Stomach (tissue), 4 donors: ENCODE measurements at regions not wholly inside any gene's neighbourhood (a gene's known extent, or its start where the extent isn't known, plus 50 kb on each side); places are given as distances from the start of the nearest gene placed in this dataset.

Experiments
- EP300 ChIP-seq: sonication (generic); formaldehyde crosslinking; IDR thresholded peaks from one replicate; pipeline ENCODE4 v1.6.1; 2017; ENCODE audit warnings: antibody characterized with exemption
- POLR2A ChIP-seq, 4 donors: fragments of 450-650 bp; IDR thresholded peaks; one replicate each; pipeline ENCODE4 v1.6.1; 2016; ENCODE audit warnings: antibody characterized with exemption in 4 of 4, control low read depth in 2 of 4, mild to moderate bottlenecking in 1 of 4, moderate library complexity in 1 of 4
- POLR2AphosphoS5 ChIP-seq, 3 donors: sonication (generic); formaldehyde crosslinking; IDR thresholded peaks; one replicate each; pipeline ENCODE4 v1.6.1; 2016; ENCODE audit warnings: antibody characterized with exemption in 3 of 3
- TF ChIP-seq, protein P1 (sequence below), 7 experiments: fragments of 450-650 bp in 4 of 7; fragments of 200-600 bp in 3 of 7; sonication (generic) in 3 of 7; IDR thresholded peaks; one replicate each; pipeline ENCODE4 v1.5.1; 2016 to 2019; ENCODE audit warnings: antibody characterized with exemption in 7 of 7, control low read depth in 2 of 7, mild to moderate bottlenecking in 1 of 7

DNA sequence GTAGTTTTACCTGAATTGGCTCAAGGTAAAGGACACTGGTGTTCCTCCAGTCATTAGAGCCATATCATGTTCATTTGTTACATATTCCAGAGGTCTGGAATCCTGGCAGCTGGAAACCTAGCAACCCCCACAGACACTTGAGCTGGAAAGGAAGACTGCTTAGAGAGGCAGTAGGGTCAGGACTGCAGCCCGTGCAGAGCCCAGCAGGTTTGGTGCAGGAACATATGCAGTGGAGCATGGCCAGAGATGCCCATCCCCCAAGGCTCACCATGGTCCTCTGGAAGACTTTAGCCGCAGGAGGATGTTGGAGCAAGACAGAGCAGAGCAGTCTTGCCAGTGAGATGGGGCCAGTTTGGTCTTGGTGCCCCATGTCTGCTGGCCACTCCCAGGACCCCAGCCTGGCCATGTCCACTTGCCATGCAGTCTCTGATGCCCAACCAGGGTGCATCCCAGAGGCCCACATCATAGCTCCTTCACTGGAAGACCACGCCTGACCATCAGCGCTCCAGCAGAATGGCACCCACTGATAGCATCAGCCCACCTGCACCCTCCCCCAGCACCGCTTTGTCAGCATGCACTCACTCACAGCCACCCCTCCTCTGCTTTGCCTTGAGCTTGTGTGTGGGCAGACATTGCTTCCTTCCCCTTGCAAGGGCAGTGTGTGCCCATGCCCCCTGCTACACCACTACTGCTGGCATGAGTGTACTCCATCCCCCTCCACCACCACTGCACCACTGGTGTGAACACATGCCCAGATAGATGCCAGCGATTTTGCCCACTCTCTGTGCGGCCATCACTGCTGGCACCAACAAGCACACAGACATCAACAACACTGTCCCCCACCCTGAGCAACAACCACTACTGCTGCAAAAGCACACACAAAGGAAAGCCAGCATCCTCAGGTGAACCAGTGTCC is 190.3 kb upstream of the SPOCK3 start:
- TF ChIP-seq POLR2A (IDR thresholded peaks at IDR 0.05) (no peak), POLR2AphosphoS5 (IDR thresholded peaks at IDR 0.05) (no peak), EP300 (no peak)
- TF ChIP-seq, protein P1, sequence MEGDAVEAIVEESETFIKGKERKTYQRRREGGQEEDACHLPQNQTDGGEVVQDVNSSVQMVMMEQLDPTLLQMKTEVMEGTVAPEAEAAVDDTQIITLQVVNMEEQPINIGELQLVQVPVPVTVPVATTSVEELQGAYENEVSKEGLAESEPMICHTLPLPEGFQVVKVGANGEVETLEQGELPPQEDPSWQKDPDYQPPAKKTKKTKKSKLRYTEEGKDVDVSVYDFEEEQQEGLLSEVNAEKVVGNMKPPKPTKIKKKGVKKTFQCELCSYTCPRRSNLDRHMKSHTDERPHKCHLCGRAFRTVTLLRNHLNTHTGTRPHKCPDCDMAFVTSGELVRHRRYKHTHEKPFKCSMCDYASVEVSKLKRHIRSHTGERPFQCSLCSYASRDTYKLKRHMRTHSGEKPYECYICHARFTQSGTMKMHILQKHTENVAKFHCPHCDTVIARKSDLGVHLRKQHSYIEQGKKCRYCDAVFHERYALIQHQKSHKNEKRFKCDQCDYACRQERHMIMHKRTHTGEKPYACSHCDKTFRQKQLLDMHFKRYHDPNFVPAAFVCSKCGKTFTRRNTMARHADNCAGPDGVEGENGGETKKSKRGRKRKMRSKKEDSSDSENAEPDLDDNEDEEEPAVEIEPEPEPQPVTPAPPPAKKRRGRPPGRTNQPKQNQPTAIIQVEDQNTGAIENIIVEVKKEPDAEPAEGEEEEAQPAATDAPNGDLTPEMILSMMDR (IDR thresholded peaks at IDR 0.05): no peak
